LNCaP clone FGC (cell line): ENCODE measurements at regions not wholly inside any gene's neighbourhood (a gene's known extent, or its start where the extent isn't known, plus 50 kb on each side); places are given as distances from the start of the nearest gene placed in this dataset.

Source experiments
- DNase-seq: peaks from one replicate; pipeline ENCODE4 v3.0.0-alpha.2; 2011; ENCODE audit warnings: low read depth
- H3K4me3 ChIP-seq: 2 replicates; pipeline ENCODE4 v1.5.1; 2011; ENCODE audit warnings: mild to moderate bottlenecking, low read depth, low read length, control low read depth
- CTCF ChIP-seq: IDR thresholded peaks from 2 replicates; pipeline ENCODE4 v1.5.1; 2012; ENCODE audit warnings: mild to moderate bottlenecking; ENCODE audit not compliant: control insufficient read depth, insufficient read depth; ENCODE audit errors: extremely low read depth

GRCh38 chr7:96591900-96592676 is 117.6 kb downstream of the SEM1 start:
- no peak for DNase-seq
- TF ChIP-seq CTCF: no peak
- H3K4me3 ChIP-seq: no peak overlapping the region

GRCh38 chr7:96591159-96591899 is 118.3 kb downstream of the SEM1 start:
- H3K4me3 ChIP-seq: no peak overlapping the region
- no peak for TF ChIP-seq CTCF
- DNase-seq: no peak

GRCh38 chr7:96589038-96589437 is 120.6 kb downstream of the SEM1 start:
- no peak overlapping the region for H3K4me3 ChIP-seq
- no peak for DNase-seq
- no peak for TF ChIP-seq CTCF

GRCh38 chr7:96579119-96579518 is 130.5 kb downstream of the SEM1 start:
- DNase-seq: no peak
- H3K4me3 ChIP-seq: no peak overlapping the region
- TF ChIP-seq CTCF: no peak

GRCh38 chr7:96578606-96579005 is 131.0 kb downstream of the SEM1 start:
- DNase-seq: no peak
- H3K4me3 ChIP-seq: no peak overlapping the region
- TF ChIP-seq CTCF: no peak

- TF ChIP-seq CTCF: no peak
- DNase-seq: no peak
- no peak overlapping the region for H3K4me3 ChIP-seq
These were observed 146.2 kb downstream of the SEM1 start for GRCh38 chr7:96563409-96563808.
